ENCODE measurements at regions not wholly inside any gene's neighbourhood (a gene's known extent, or its start where the extent isn't known, plus 50 kb on each side); places are given as distances from the start of the nearest gene placed in this dataset.

DNA sequence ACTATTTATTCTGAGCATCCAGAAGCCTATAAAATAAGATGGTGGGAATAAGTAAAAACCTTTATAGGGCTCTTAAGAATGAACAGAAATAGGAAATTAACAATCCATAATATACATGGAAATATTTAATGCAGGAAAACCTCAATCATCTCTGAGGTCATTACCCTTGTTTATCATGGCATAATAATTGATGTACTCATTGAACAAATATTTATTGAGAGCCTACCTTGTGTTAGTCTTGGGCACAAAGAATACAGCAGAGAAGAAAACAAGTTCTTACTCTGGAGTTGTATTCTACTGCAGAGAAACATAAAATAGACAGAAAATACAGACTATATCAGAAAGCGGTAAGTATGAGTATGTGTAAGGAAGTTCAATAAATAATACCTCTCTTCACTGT, 167.2 kb downstream of the COX18 start:
- Mint-ChIP-seq H3K4me3 (no peak overlapping the region), H3K27me3 (no peaks in the 10 kb centered on the region), H3K9me3 (peaks cover 4% of the 10 kb centered on the region), H3K27ac (no peak overlapping the region), H3K4me1 (ENCODE audit: unreplicated experiment) (peaks cover 4% of the 10 kb centered on the region), H3K36me3 (no peaks in the 10 kb centered on the region)
- no peak for DNase-seq (ENCODE audit: extremely low spot score, unreplicated experiment)
- TF ChIP-seq, protein P1, sequence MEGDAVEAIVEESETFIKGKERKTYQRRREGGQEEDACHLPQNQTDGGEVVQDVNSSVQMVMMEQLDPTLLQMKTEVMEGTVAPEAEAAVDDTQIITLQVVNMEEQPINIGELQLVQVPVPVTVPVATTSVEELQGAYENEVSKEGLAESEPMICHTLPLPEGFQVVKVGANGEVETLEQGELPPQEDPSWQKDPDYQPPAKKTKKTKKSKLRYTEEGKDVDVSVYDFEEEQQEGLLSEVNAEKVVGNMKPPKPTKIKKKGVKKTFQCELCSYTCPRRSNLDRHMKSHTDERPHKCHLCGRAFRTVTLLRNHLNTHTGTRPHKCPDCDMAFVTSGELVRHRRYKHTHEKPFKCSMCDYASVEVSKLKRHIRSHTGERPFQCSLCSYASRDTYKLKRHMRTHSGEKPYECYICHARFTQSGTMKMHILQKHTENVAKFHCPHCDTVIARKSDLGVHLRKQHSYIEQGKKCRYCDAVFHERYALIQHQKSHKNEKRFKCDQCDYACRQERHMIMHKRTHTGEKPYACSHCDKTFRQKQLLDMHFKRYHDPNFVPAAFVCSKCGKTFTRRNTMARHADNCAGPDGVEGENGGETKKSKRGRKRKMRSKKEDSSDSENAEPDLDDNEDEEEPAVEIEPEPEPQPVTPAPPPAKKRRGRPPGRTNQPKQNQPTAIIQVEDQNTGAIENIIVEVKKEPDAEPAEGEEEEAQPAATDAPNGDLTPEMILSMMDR (conservative IDR thresholded peaks at IDR 0.05) = no peak

DNA sequence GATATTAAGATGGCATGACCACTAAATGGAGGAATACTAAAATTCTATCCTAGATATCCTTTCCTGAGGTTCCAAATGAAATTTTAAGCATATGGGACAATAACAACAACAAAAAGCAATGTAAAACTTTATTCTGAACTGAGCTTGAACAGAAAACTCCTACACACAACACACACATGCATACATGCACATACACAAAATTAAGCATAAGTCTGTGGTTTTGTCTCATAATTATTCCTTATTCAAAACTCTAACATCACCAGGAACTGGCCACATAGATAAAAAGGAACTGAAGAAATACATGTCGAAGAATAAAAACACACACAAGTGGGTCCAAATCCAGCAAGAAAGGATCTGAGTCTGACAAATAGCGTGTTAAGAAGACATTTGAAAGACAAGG, 168.0 kb downstream of the COX18 start:
- no peak for DNase-seq (ENCODE audit: extremely low spot score, unreplicated experiment)
- TF ChIP-seq, protein P1 (conservative IDR thresholded peaks at IDR 0.05) = no peak
- Mint-ChIP-seq H3K4me3 (no peak overlapping the region), H3K9me3 (peaks cover 4% of the 10 kb centered on the region), H3K4me1 (ENCODE audit: unreplicated experiment) (peaks cover 4% of the 10 kb centered on the region), H3K27ac (no peak overlapping the region), H3K27me3 (no peaks in the 10 kb centered on the region), H3K36me3 (no peaks in the 10 kb centered on the region)

DNA sequence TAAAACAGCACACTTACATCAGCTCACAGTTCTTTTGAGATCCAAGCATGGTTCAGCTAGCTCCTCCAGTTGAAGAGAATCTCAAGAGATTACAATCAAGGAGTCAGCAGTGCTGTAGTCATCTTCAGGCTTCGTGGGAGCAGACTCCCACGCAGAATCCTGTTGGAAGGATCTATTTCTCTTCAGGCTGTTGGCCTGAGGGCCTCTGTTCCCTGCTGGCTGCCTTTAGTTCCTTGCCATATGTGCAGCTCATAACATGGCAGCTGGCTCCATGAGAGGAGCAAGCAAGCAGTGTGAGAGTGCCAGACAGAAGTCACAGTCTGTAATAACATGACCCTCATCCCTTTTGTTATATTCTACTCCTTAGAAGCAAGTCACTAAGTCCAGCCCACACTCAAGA, 168.6 kb downstream of the COX18 start:
- Mint-ChIP-seq H3K36me3 (no peaks in the 10 kb centered on the region), H3K27ac (no peak overlapping the region), H3K9me3 (peaks cover 4% of the 10 kb centered on the region), H3K4me3 (no peak overlapping the region), H3K4me1 (ENCODE audit: unreplicated experiment) (peaks cover 4% of the 10 kb centered on the region), H3K27me3 (no peaks in the 10 kb centered on the region)
- TF ChIP-seq, protein P1 (conservative IDR thresholded peaks at IDR 0.05) = no peak
- DNase-seq (ENCODE audit: extremely low spot score, unreplicated experiment) = no peak

DNA sequence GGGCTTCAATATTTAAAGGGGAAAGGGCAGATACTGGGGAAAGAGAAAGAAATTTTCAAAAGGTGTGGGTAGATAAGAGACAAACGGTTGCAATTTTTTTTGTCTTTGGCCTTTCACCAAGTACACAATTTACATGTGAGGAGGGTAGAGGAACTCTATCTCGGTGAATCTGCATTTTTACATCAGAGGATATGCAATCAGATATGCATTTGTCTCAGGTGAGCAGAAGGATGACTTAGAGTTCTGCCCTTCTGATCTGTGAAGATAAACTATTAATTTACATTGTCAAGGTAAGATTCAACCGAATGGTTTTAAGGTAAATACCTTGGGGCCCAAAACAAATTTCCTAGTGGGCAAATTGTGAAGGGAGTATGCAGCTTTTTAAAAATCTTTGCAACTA, 169.9 kb downstream of the COX18 start:
- H3K27me3 Mint-ChIP-seq = no peaks in the 10 kb centered on the region
- TF ChIP-seq, protein P1 (conservative IDR thresholded peaks at IDR 0.05) = no peak
- H3K27ac Mint-ChIP-seq = no peak overlapping the region
- peaks cover 4% of the 10 kb centered on the region for H3K4me1 Mint-ChIP-seq (ENCODE audit: unreplicated experiment)
- H3K4me3 Mint-ChIP-seq = no peak overlapping the region
- no peaks in the 10 kb centered on the region for H3K36me3 Mint-ChIP-seq
- no peaks in the 10 kb centered on the region for H3K9me3 Mint-ChIP-seq
- no peak for DNase-seq (ENCODE audit: extremely low spot score, unreplicated experiment)

DNA sequence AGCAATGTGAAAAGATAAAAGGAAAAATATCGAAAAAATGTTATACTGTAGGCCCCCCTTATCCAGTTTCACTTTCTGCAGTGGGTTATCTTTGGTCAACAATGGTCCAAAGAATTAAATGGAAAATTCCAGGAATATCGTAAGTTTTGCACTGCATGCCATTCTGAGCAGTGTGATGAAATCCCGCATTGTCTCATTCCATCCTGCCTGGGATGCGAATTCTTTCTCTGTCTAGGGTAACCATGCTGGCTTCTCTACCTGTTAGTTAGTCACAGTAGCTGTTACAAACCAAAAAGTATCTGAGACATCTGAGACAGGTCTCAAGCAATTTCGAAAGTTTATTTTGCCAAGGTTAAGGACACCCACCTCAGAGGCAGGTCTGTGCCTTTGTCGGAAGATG, 170.3 kb downstream of the COX18 start:
- no peaks in the 10 kb centered on the region for H3K9me3 Mint-ChIP-seq
- no peaks in the 10 kb centered on the region for H3K36me3 Mint-ChIP-seq
- TF ChIP-seq, protein P1 (conservative IDR thresholded peaks at IDR 0.05) = no peak
- no peaks in the 10 kb centered on the region for H3K27me3 Mint-ChIP-seq
- H3K4me1 Mint-ChIP-seq (ENCODE audit: unreplicated experiment) = peaks cover 4% of the 10 kb centered on the region
- no peak for DNase-seq (ENCODE audit: extremely low spot score, unreplicated experiment)
- H3K27ac Mint-ChIP-seq = no peak overlapping the region
- no peak overlapping the region for H3K4me3 Mint-ChIP-seq

DNA sequence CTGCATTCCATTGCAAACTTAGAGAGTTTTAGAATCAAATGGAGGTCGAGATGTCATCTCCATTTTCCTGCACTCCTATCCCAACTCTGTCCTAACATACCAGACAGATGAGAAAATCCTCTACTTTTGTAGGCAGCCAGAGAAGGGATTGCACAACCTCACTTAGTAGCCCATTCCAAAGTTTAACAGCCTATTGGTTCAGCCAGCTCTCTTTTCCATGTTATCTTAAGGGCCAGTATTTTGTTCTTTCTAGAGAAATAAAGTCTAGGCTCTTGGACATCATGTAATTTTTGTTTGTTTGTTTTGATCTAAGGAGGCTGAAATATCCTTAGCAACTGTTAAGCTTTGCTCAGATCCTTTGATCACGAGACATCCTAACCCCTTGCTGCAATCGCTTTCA, 173.0 kb downstream of the COX18 start:
- TF ChIP-seq, protein P1 (conservative IDR thresholded peaks at IDR 0.05) = no peak
- Mint-ChIP-seq H3K4me3 (no peak overlapping the region), H3K27ac (no peak overlapping the region), H3K27me3 (no peaks in the 10 kb centered on the region), H3K4me1 (ENCODE audit: unreplicated experiment) (peaks cover 11% of the 10 kb centered on the region), H3K36me3 (no peaks in the 10 kb centered on the region), H3K9me3 (no peaks in the 10 kb centered on the region)
- no peak for DNase-seq (ENCODE audit: extremely low spot score, unreplicated experiment)
